ENCODE measurements at regions not wholly inside any gene's neighbourhood (a gene's known extent, or its start where the extent isn't known, plus 50 kb on each side); places are given as distances from the start of the nearest gene placed in this dataset.

DNA sequence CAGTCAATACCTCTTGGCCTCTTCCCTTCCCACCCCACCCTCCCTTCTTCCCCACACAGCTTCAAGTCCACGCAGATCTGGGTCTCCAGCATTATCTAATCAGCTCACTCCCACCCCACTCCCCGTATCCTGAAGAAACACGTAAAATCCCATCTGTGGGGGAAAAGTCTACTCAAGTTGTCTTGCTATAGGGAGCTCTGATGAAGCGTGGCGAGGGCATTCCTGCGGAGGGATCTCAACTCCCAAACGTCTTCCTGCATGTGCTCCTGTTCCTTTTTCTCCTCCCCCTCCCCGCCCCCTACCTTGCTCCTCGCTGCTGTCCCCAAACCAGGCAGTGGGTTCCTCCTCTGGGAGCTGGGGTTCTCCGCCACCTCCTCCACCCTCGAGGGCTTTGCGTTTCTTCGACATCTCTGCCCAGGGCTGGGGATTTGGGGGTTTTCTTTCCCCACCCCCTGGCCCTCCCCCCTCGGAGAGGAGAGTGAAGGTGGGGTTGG is 181.8 kb downstream of the TBXT start:
- H3K27me3 Mint-ChIP-seq (ENCODE audit: unreplicated experiment), result peaks cover 29% of the 10 kb centered on the region
- TF ChIP-seq, protein P1, sequence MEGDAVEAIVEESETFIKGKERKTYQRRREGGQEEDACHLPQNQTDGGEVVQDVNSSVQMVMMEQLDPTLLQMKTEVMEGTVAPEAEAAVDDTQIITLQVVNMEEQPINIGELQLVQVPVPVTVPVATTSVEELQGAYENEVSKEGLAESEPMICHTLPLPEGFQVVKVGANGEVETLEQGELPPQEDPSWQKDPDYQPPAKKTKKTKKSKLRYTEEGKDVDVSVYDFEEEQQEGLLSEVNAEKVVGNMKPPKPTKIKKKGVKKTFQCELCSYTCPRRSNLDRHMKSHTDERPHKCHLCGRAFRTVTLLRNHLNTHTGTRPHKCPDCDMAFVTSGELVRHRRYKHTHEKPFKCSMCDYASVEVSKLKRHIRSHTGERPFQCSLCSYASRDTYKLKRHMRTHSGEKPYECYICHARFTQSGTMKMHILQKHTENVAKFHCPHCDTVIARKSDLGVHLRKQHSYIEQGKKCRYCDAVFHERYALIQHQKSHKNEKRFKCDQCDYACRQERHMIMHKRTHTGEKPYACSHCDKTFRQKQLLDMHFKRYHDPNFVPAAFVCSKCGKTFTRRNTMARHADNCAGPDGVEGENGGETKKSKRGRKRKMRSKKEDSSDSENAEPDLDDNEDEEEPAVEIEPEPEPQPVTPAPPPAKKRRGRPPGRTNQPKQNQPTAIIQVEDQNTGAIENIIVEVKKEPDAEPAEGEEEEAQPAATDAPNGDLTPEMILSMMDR (IDR thresholded peaks at IDR 0.05; ENCODE audit: partially characterized antibody, unreplicated experiment), result no peak
- no peak overlapping the region for H3K4me3 Mint-ChIP-seq (ENCODE audit: unreplicated experiment)
- no peak for DNase-seq
- no peak overlapping the region for H3K27ac Mint-ChIP-seq (ENCODE audit: unreplicated experiment)
- H3K36me3 Mint-ChIP-seq (ENCODE audit: unreplicated experiment), result no peaks in the 10 kb centered on the region
- peaks cover 5% of the 10 kb centered on the region for H3K9me3 Mint-ChIP-seq (ENCODE audit: unreplicated experiment)
- peaks cover 15% of the 10 kb centered on the region for H3K4me1 Mint-ChIP-seq (ENCODE audit: low read depth, unreplicated experiment)

DNA sequence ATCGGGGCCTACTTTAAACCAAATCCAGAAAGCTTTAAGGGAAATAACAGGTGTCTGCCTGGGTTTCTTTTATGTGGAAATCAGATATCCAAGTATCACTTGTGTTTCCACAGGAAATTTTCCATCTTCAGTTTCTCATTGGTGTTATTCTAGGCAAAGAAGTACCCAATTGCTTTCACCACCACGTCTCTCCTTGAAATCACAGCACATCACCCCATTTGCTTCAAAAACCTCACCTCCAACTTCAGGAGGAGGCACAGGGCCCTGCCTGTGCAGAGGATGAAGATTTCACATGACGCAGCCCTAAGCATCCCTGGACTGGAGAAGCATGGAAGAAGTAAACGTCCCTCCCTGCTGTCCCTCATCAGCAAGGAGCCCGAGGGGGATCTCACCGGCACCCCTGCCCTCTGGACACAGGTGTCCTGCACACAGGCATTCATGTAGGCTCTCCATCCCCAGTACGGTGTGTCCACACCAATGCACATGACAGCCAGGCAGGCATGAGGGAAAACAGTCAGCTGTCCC is 182.3 kb downstream of the TBXT start:
- H3K27ac Mint-ChIP-seq (ENCODE audit: unreplicated experiment), result no peak overlapping the region
- H3K36me3 Mint-ChIP-seq (ENCODE audit: unreplicated experiment), result no peaks in the 10 kb centered on the region
- H3K4me3 Mint-ChIP-seq (ENCODE audit: unreplicated experiment), result no peak overlapping the region
- DNase-seq, result no peak
- H3K4me1 Mint-ChIP-seq (ENCODE audit: low read depth, unreplicated experiment), result peaks cover 15% of the 10 kb centered on the region
- peaks cover 5% of the 10 kb centered on the region for H3K9me3 Mint-ChIP-seq (ENCODE audit: unreplicated experiment)
- peaks cover 25% of the 10 kb centered on the region for H3K27me3 Mint-ChIP-seq (ENCODE audit: unreplicated experiment)
- TF ChIP-seq, protein P1 (IDR thresholded peaks at IDR 0.05; ENCODE audit: partially characterized antibody, unreplicated experiment), result no peak

DNA sequence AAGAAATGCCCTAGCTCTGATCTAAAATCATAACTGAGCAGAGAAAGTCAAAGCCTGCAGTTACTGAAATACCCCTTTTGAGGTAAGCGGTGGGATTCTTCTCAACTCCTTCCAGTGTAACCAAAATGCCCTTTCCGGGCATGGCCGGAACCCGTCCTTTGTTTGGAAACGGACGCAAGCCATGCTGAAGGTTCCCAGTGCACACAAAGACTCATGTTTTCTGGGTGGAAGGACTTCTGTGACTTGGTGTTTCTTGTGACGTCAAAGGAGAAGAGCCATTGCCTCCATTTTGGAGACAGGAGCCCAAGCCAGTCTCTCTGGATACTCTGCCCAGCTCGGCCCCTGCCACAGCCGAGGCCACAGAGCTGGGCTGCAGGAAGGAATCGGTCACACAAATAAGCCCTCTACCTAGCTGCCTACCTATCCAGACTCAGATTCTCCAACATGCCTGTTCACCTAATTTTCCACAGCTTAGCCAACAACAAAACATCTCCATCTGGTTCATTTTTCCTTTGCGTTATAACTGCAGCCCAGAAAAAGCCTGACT is 182.8 kb downstream of the TBXT start:
- H3K27ac Mint-ChIP-seq (ENCODE audit: unreplicated experiment), result no peak overlapping the region

DNA sequence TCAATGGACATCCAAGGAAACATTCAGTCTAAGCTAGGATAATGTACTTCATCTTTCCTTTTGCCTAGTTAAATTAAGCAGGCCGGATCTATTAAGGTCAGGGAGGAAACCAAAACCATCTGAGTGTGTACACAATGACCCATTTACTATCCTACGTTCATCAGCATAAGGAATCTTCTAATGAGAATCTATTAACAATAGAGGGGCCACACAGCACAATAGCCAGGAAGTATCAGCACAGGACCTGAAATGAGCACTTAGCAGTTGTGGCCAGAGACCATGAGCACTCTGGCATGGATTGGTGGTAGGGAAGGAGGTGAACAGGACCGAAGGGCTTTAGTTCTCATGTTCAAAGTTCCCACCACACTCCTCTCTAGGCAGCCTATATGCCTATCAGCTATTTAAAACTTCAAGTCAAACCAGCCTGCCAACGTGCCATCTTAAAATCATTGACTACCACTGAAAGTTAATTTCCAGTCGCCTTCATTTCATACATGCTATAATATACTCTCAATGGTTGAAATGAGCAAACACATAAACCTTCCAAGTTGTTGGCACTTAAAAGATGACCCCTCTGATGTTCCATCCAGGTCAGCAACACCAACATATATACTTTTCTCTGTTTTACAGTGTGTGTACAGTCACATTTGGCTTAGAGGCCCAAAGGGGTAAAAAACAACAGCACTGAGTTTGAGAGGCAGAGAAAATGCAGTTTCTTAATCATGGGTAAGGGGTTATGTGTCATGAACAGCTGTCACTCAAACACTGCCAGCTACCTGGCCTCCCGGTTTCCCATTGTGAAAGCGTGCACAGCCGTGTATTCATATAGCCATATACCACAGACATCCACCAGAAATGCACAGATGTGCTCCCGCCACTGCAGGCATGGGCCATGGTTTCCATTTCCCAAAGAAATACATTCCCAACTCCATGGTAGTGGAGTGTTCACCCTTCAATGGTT is 184.3 kb downstream of the TBXT start:
- TF ChIP-seq, protein P1 (IDR thresholded peaks at IDR 0.05; ENCODE audit: partially characterized antibody, unreplicated experiment), result no peak
- Mint-ChIP-seq H3K36me3 (ENCODE audit: unreplicated experiment) (no peaks in the 10 kb centered on the region), H3K9me3 (ENCODE audit: unreplicated experiment) (peaks cover 2% of the 10 kb centered on the region), H3K4me3 (ENCODE audit: unreplicated experiment) (no peak overlapping the region), H3K4me1 (ENCODE audit: low read depth, unreplicated experiment) (peaks cover 12% of the 10 kb centered on the region), H3K27ac (ENCODE audit: unreplicated experiment) (no peak overlapping the region), H3K27me3 (ENCODE audit: unreplicated experiment) (peaks cover 17% of the 10 kb centered on the region)
- no peak for DNase-seq

More for the DNA sequence above, 182.8 kb downstream of the TBXT start:
- DNase-seq, result no peak
- Mint-ChIP-seq H3K27me3 (ENCODE audit: unreplicated experiment) (peaks cover 24% of the 10 kb centered on the region), H3K4me1 (ENCODE audit: low read depth, unreplicated experiment) (peaks cover 15% of the 10 kb centered on the region), H3K36me3 (ENCODE audit: unreplicated experiment) (no peaks in the 10 kb centered on the region), H3K9me3 (ENCODE audit: unreplicated experiment) (peaks cover 3% of the 10 kb centered on the region), H3K4me3 (ENCODE audit: unreplicated experiment) (no peak overlapping the region)
- TF ChIP-seq, protein P1 (IDR thresholded peaks at IDR 0.05; ENCODE audit: partially characterized antibody, unreplicated experiment), result no peak
